ENCODE measurements at regions not wholly inside any gene's neighbourhood (a gene's known extent, or its start where the extent isn't known, plus 50 kb on each side); places are given as distances from the start of the nearest gene placed in this dataset.

- TF ChIP-seq CTCF (IDR thresholded peaks at IDR 0.05; ENCODE audit: extremely low read depth in 1 of 2, insufficient read depth in 1 of 2, low read depth in 1 of 2, low read length in 2 of 2) (no peak), POLR2A (IDR thresholded peaks at IDR 0.05; ENCODE audit: low read depth, low read length) (no peak)
Measured at GRCh38 chr4:133719098-133719497, 482.5 kb downstream of the PABPC4L start.
